Liver (tissue), 8 donors: ENCODE measurements at regions not wholly inside any gene's neighbourhood (a gene's known extent, or its start where the extent isn't known, plus 50 kb on each side); places are given as distances from the start of the nearest gene placed in this dataset.

Experiments
- DNase-seq: peaks from one replicate; pipeline ENCODE4 v3.0.0-alpha.2; 2017; ENCODE audit warnings: low spot score
- H3K27ac ChIP-seq, 2 donors: one replicate each; pipeline ENCODE4 v1.7.0; 2013; ENCODE audit warnings: inconsistent platforms in 2 of 2, low read length in 2 of 2, control low read depth in 1 of 2, low read depth in 1 of 2, mild to moderate bottlenecking in 1 of 2
- H3K27me3 ChIP-seq, 4 donors: one replicate each; pipeline versions ENCODE4 v1.6.1 to v1.7.0; 2013; ENCODE audit warnings: low read length in 3 of 4, inconsistent platforms in 1 of 4, mild to moderate bottlenecking in 1 of 4, moderate library complexity in 1 of 4; ENCODE audit not compliant: control insufficient read depth in 4 of 4, insufficient read depth in 4 of 4
- H3K36me3 ChIP-seq, 4 donors: one replicate each; pipeline versions ENCODE4 v1.6.1 to v1.7.0; 2013; ENCODE audit warnings: low read length in 3 of 4, mild to moderate bottlenecking in 3 of 4, low read depth in 1 of 4, moderate library complexity in 1 of 4; ENCODE audit not compliant: control insufficient read depth in 4 of 4, insufficient read depth in 3 of 4
- H3K4me1 ChIP-seq, 4 donors: one replicate each; pipeline versions ENCODE4 v1.6.1 to v1.7.0; 2013; ENCODE audit warnings: low read length in 3 of 4, mild to moderate bottlenecking in 3 of 4, moderate library complexity in 1 of 4; ENCODE audit not compliant: control insufficient read depth in 4 of 4, insufficient read depth in 4 of 4
- H3K4me3 ChIP-seq, 3 donors: one replicate each; pipeline versions ENCODE4 v1.6.1 to v1.7.0; 2013; ENCODE audit warnings: low read length in 3 of 3, control low read depth in 1 of 3, low read depth in 1 of 3, mild to moderate bottlenecking in 1 of 3
- H3K9ac ChIP-seq, 2 donors: one replicate each; pipeline ENCODE4 v1.7.0; 2013; ENCODE audit warnings: low read length in 2 of 2, mild to moderate bottlenecking in 2 of 2, moderate library complexity in 2 of 2, control low read depth in 1 of 2, low read depth in 1 of 2
- H3K9me3 ChIP-seq, 4 donors: one replicate each; pipeline versions ENCODE4 v1.6.1 to v1.7.0; 2013; ENCODE audit warnings: low read length in 3 of 4; ENCODE audit not compliant: control insufficient read depth in 4 of 4
- ATF3 ChIP-seq: IDR thresholded peaks from 2 replicates; pipeline ENCODE4 v1.6.1; 2016; ENCODE audit warnings: antibody characterized with exemption
- CTCF ChIP-seq: fragments of 150-350 bp; IDR thresholded peaks from 2 replicates; pipeline ENCODE4 v1.5.1; 2017; ENCODE audit warnings: improper control_type of control experiment, low read depth, low read length; ENCODE audit not compliant: missing input control
- EGR1 ChIP-seq, 2 donors: IDR thresholded peaks; 2 replicates each; pipeline ENCODE4 v1.6.1; 2016 to 2018; ENCODE audit warnings: antibody characterized with exemption in 2 of 2, low read depth in 2 of 2
- FOXA1 ChIP-seq: IDR thresholded peaks from 2 replicates; pipeline ENCODE4 v1.6.1; 2016; ENCODE audit warnings: antibody characterized with exemption
- FOXA2 ChIP-seq: IDR thresholded peaks from 2 replicates; pipeline ENCODE4 v1.6.1; 2016; ENCODE audit warnings: antibody characterized with exemption
- GABPA ChIP-seq, 2 donors: IDR thresholded peaks in 1 of 2; conservative IDR thresholded peaks in 1 of 2; 2 replicates each; pipeline ENCODE4 v1.6.1; 2016; ENCODE audit warnings: antibody characterized with exemption in 2 of 2, mild to moderate bottlenecking in 1 of 2, moderate library complexity in 1 of 2
- HNF4A ChIP-seq, 2 donors: conservative IDR thresholded peaks; 2 replicates each; pipeline ENCODE4 v1.6.1; 2016; ENCODE audit warnings: antibody characterized with exemption in 2 of 2, mild to moderate bottlenecking in 2 of 2
- HNF4G ChIP-seq: IDR thresholded peaks from 2 replicates; pipeline ENCODE4 v1.6.1; 2016; ENCODE audit warnings: antibody characterized with exemption
- JUND ChIP-seq, 2 donors: IDR thresholded peaks; 2 replicates each; pipeline ENCODE4 v1.6.1; 2016; ENCODE audit warnings: antibody characterized with exemption in 2 of 2
- MAX ChIP-seq: IDR thresholded peaks from 2 replicates; pipeline ENCODE4 v1.6.1; 2016; ENCODE audit warnings: antibody characterized with exemption
- NR2F2 ChIP-seq: IDR thresholded peaks from 2 replicates; pipeline ENCODE4 v1.6.1; 2016; ENCODE audit warnings: antibody characterized with exemption
- RAD21 ChIP-seq, 2 donors: IDR thresholded peaks; 2 replicates each; pipeline ENCODE4 v1.6.1; 2016; ENCODE audit warnings: antibody characterized with exemption in 2 of 2, mild to moderate bottlenecking in 2 of 2
- REST ChIP-seq: IDR thresholded peaks from 2 replicates; pipeline ENCODE4 v1.6.1; 2016; ENCODE audit warnings: antibody characterized with exemption, mild to moderate bottlenecking
- RXRA ChIP-seq, 2 donors: IDR thresholded peaks; 2 replicates each; pipeline ENCODE4 v1.6.1; 2017 to 2018; ENCODE audit warnings: antibody characterized with exemption in 2 of 2, mild to moderate bottlenecking in 1 of 2
- SP1 ChIP-seq: IDR thresholded peaks from 2 replicates; pipeline ENCODE4 v1.6.1; 2018; ENCODE audit warnings: antibody characterized with exemption, mild to moderate bottlenecking
- TAF1 ChIP-seq: conservative IDR thresholded peaks from 2 replicates; pipeline ENCODE4 v1.6.1; 2016; ENCODE audit warnings: antibody characterized with exemption, mild to moderate bottlenecking
- YY1 ChIP-seq: IDR thresholded peaks from 2 replicates; pipeline ENCODE4 v1.6.1; 2016; ENCODE audit warnings: antibody characterized with exemption, mild to moderate bottlenecking
- ZBTB33 ChIP-seq: IDR thresholded peaks from 2 replicates; pipeline ENCODE4 v1.6.1; 2016; ENCODE audit warnings: antibody characterized with exemption
- WGBS: extraction: QIAGEN DNeasy Blood & Tissue Kit; methylation state at CpG from one replicate; pipeline ENCODE4 v1.1.7; 2013; 5-methylcytosine and 5-hydroxymethylcytosine counted together
- donor health status: healthy.
- donor health status: healthy.
- donor health status: healthy.
- donor health status: healthy.
- donor health status: healthy.

- Histone ChIP-seq H3K9me3 (no peaks in the 10 kb centered on the region), H3K27me3 (no peaks in the 10 kb centered on the region), H3K27ac (peak overlapping the region; percentile 84 to 90), H3K4me1 (peaks cover 27 to 45% (median 40%) of the 10 kb centered on the region in 4 donors), H3K9ac (peak overlapping the region; percentile 10 to 52), H3K4me3 (peak overlapping the region in 1 of 3 donors; percentile 12), H3K36me3 (no peaks in the 10 kb centered on the region)
- DNase-seq = no peak
- 33% methylated on average over 14 of the region's 14 CpGs for WGBS
- TF ChIP-seq EGR1 (IDR thresholded peaks at IDR 0.05; ENCODE audit: low read depth in 2 of 2) (no peak), HNF4G (no peak), CTCF (no peak), GABPA (IDR thresholded peaks at IDR 0.05 in 1 of 2, conservative IDR thresholded peaks at IDR 0.05 in 1 of 2) (no peak), ZBTB33 (no peak), JUND (IDR thresholded peaks at IDR 0.05) (no peak), MAX (no peak), SP1 (no peak), RAD21 (IDR thresholded peaks at IDR 0.05) (no peak), YY1 (no peak), RXRA (IDR thresholded peaks at IDR 0.05) (no peak), TAF1 (no peak), REST (no peak), HNF4A (conservative IDR thresholded peaks at IDR 0.05) (no peak), NR2F2 (no peak), ATF3 (no peak), FOXA1 (no peak), FOXA2 (no peak)
Observed at GRCh38 chr1:67571901-67572593, 113.0 kb upstream of the GADD45A start.
